ENCODE measurements at regions not wholly inside any gene's neighbourhood (a gene's known extent, or its start where the extent isn't known, plus 50 kb on each side); places are given as distances from the start of the nearest gene placed in this dataset.
"Not testable (repeated sequence)": the region's sequence is repeated elsewhere in the genome, so short reads cannot be mapped to it uniquely, and the experiment has no call there.

DNA sequence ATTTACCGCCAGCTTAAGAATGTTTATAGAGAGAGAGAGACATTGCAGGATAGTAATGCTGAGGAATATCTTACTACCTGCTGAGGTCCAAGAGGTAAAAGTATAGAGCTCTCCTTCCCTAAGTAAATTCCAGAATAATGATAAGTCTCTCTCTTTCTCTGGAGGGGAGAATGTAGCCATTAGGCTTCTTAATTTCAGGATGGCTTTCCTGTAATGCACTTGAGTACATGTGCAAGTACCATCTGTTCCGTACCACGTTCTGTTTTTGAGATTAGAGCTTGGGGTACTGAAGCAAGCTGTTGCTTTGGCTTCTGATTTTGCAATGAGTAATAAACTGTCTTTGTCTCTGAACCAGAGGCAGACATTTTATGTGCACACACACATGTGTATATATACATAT, 1314.0 kb downstream of the JRKL start:
- no peak overlapping the region for H3T11ph ChIP-seq (ENCODE audit: low read length)
- H2BK5ac ChIP-seq (ENCODE audit: insufficient read length, low read length) = no peak overlapping the region
- no peak overlapping the region for H3K56ac ChIP-seq (ENCODE audit: insufficient read length, low read depth, low read length)
- H3K23ac ChIP-seq (ENCODE audit: insufficient read length, low read depth, low read length) = no peak overlapping the region
- Mint-ChIP-seq H3K9me3 (no peaks in the 10 kb centered on the region), H3K4me1 (peaks cover 5% of the 10 kb centered on the region in 2 experiments; a peak in 3 of 4 replicates), H3K36me3 (ENCODE audit: insufficient read depth in 1 of 3, low read depth in 3 of 3) (no peaks in the 10 kb centered on the region), H3K27me3 (ENCODE audit: low read depth) (no peaks in the 10 kb centered on the region), H3K27ac (no peak overlapping the region), H3K4me3 (no peak overlapping the region)
- TF ChIP-seq, protein P1, sequence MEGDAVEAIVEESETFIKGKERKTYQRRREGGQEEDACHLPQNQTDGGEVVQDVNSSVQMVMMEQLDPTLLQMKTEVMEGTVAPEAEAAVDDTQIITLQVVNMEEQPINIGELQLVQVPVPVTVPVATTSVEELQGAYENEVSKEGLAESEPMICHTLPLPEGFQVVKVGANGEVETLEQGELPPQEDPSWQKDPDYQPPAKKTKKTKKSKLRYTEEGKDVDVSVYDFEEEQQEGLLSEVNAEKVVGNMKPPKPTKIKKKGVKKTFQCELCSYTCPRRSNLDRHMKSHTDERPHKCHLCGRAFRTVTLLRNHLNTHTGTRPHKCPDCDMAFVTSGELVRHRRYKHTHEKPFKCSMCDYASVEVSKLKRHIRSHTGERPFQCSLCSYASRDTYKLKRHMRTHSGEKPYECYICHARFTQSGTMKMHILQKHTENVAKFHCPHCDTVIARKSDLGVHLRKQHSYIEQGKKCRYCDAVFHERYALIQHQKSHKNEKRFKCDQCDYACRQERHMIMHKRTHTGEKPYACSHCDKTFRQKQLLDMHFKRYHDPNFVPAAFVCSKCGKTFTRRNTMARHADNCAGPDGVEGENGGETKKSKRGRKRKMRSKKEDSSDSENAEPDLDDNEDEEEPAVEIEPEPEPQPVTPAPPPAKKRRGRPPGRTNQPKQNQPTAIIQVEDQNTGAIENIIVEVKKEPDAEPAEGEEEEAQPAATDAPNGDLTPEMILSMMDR (conservative IDR thresholded peaks at IDR 0.05) = no peak
- no peak overlapping the region for H4K8ac ChIP-seq (replicated peaks; ENCODE audit: insufficient read length, low read depth, low read length)
- H2AFZ ChIP-seq (ENCODE audit: low read length) = no peak overlapping the region
- no peak overlapping the region for H2AK5ac ChIP-seq (ENCODE audit: insufficient read length, low read length)
- no peak overlapping the region for H3K4ac ChIP-seq (ENCODE audit: low read depth, low read length)
- no peaks in the 10 kb centered on the region for H3K79me2 ChIP-seq (ENCODE audit: insufficient read depth, low read length)
- no peak overlapping the region for H3K14ac ChIP-seq (ENCODE audit: insufficient read depth, low read length)
- no peak overlapping the region for H4K5ac ChIP-seq (ENCODE audit: insufficient read length, low read depth, low read length)
- no peaks in the 10 kb centered on the region for H3K9me3 ChIP-seq (ENCODE audit: control insufficient read depth, low read depth, low read length)
- H2BK15ac ChIP-seq (ENCODE audit: low read depth, low read length) = no peak overlapping the region
- no CpG with 5 or more reads among the region's 3 CpGs for WGBS (ENCODE audit: extremely low coverage, insufficient read length, low lambda C conversion rate)
- H4K91ac ChIP-seq (ENCODE audit: insufficient read length, low read depth, low read length) = no peak overlapping the region
- no peak overlapping the region for H3K18ac ChIP-seq (ENCODE audit: insufficient read length, low read depth, low read length)
- no peak overlapping the region for H3K4me2 ChIP-seq (ENCODE audit: insufficient read depth, insufficient read length, low read length)
- H3K79me1 ChIP-seq (ENCODE audit: insufficient read depth, low read depth, low read length, poor library complexity, severe bottlenecking) = no peaks in the 10 kb centered on the region
- H2BK20ac ChIP-seq (ENCODE audit: low read depth, low read length, poor library complexity, severe bottlenecking) = no peak overlapping the region
- H4K20me1 ChIP-seq (ENCODE audit: control insufficient read depth, insufficient read depth, insufficient read length) = no peaks in the 10 kb centered on the region
- no peaks in the 10 kb centered on the region for H3K27me3 ChIP-seq (ENCODE audit: insufficient read depth, low read length)
- H3K27ac ChIP-seq (ENCODE audit: insufficient read length, low read depth, low read length) = no peak overlapping the region
- DNase-seq = no peak
- H3K23me2 ChIP-seq (ENCODE audit: insufficient read length, low read depth, low read length, poor library complexity, severe bottlenecking) = no peaks in the 10 kb centered on the region
- no peak overlapping the region for H2BK12ac ChIP-seq (ENCODE audit: insufficient read length, low read depth, low read length)
- no peak overlapping the region for H2BK120ac ChIP-seq (ENCODE audit: low read depth, low read length, poor library complexity, severe bottlenecking)
- no peaks in the 10 kb centered on the region for H3K4me1 ChIP-seq (ENCODE audit: insufficient read depth, low read length)
- H3K9ac ChIP-seq (ENCODE audit: extremely low read depth, insufficient read length, low read length) = no peak overlapping the region

DNA sequence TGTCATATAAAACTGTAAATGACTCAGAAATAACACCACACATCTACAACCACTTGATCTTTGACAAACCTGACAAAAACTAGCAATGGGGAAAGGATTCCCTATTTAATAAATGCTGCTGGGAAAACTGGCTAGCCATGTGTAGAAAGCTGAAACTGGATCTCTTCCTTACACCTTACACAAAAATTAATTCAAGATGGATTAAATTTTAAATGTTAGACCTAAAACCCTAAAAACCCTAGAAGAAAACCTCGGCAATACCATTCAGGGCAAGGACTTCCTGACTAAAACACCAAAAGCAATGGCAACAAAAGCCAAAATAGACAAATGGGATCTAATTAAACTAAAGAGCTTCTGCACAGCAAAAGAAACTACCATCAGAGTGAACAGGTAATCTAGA, 1315.3 kb upstream of the CNTN5 start:
- not testable (repeated sequence) for H3K36me3 Mint-ChIP-seq (ENCODE audit: insufficient read depth in 1 of 3, low read depth in 3 of 3); H3K79me2 ChIP-seq (ENCODE audit: insufficient read depth, low read length); H3K9me3 Mint-ChIP-seq; H3K9me3 ChIP-seq (ENCODE audit: control insufficient read depth, low read depth, low read length); H3K23ac ChIP-seq (ENCODE audit: insufficient read length, low read depth, low read length); H2AK5ac ChIP-seq (ENCODE audit: insufficient read length, low read length); H3K14ac ChIP-seq (ENCODE audit: insufficient read depth, low read length); H3K27ac Mint-ChIP-seq; H2BK15ac ChIP-seq (ENCODE audit: low read depth, low read length); H3K23me2 ChIP-seq (ENCODE audit: insufficient read length, low read depth, low read length, poor library complexity, severe bottlenecking); H4K20me1 ChIP-seq (ENCODE audit: control insufficient read depth, insufficient read depth, insufficient read length); H3K27ac ChIP-seq (ENCODE audit: insufficient read length, low read depth, low read length); H3K79me1 ChIP-seq (ENCODE audit: insufficient read depth, low read depth, low read length, poor library complexity, severe bottlenecking); H3K27me3 ChIP-seq (ENCODE audit: insufficient read depth, low read length); H2BK12ac ChIP-seq (ENCODE audit: insufficient read length, low read depth, low read length); H3K27me3 Mint-ChIP-seq (ENCODE audit: low read depth); DNase-seq; H4K5ac ChIP-seq (ENCODE audit: insufficient read length, low read depth, low read length); H3K4me3 Mint-ChIP-seq; H3K18ac ChIP-seq (ENCODE audit: insufficient read length, low read depth, low read length); H2AFZ ChIP-seq (ENCODE audit: low read length); H3K4me1 Mint-ChIP-seq; H4K8ac ChIP-seq (replicated peaks; ENCODE audit: insufficient read length, low read depth, low read length); H3T11ph ChIP-seq (ENCODE audit: low read length); H3K4me2 ChIP-seq (ENCODE audit: insufficient read depth, insufficient read length, low read length); H3K56ac ChIP-seq (ENCODE audit: insufficient read length, low read depth, low read length); H2BK20ac ChIP-seq (ENCODE audit: low read depth, low read length, poor library complexity, severe bottlenecking); H3K4ac ChIP-seq (ENCODE audit: low read depth, low read length); H3K4me1 ChIP-seq (ENCODE audit: insufficient read depth, low read length); H2BK120ac ChIP-seq (ENCODE audit: low read depth, low read length, poor library complexity, severe bottlenecking); H3K9ac ChIP-seq (ENCODE audit: extremely low read depth, insufficient read length, low read length); H4K91ac ChIP-seq (ENCODE audit: insufficient read length, low read depth, low read length); H2BK5ac ChIP-seq (ENCODE audit: insufficient read length, low read length)
- WGBS (ENCODE audit: extremely low coverage, insufficient read length, low lambda C conversion rate) = no CpG with 5 or more reads among the region's 1 CpG
